HG02885 (cell line): ENCODE measurements at regions not wholly inside any gene's neighbourhood (a gene's known extent, or its start where the extent isn't known, plus 50 kb on each side); places are given as distances from the start of the nearest gene placed in this dataset.

Experiments used
- ATAC-seq: cut with Tn5 transposase; IDR thresholded peaks from one replicate; pipeline ENCODE4 v1.9.1; 2021; ENCODE audit warnings: mild to moderate bottlenecking; ENCODE audit not compliant: unreplicated experiment, poor library complexity

GRCh38 chr21:27126140-27126539, 159.3 kb upstream of the ADAMTS5 start:
- no peak for ATAC-seq

DNA sequence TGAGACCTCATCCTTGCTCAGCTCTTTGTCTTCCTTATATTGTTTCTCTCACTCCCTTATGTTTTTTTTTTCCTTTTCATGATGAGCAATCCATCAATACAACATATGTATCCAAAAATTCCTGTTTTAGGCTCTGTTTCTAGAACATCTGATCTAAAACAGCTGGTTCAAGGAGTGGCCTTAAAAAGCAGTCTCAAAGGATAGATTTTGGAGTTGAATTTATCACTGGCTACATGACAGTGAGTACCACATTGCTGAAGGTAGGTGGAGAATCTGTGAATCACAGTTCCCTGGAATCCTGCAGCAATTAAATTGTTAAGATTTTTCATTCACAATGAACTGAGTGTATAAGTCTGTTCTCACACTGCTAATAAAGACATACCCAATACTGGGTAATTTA, 155.8 kb upstream of the ADAMTS5 start:
- no peak for ATAC-seq

GRCh38 chr21:27114111-27114510, 147.2 kb upstream of the ADAMTS5 start:
- ATAC-seq = no peak

DNA sequence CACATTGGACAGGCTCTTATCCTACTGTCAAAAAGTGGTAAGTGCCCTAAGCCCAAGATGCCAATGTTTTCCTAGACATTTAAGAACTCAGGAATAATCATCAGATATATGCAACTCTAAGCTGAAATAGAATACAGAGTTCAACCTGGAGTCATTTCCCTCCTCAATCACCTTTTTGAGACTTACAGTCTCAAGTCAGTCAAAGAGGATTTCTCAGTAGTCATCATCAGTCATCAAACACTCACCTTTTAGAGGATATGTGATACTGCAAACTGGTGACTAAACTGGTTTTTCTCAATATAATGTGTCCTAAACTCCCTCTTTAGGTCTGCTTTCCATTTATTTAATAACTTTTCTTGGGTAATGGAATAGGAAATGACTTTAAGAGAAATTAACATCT, 145.3 kb upstream of the ADAMTS5 start:
- ATAC-seq = no peak

GRCh38 chr21:27110956-27111355, 144.1 kb upstream of the ADAMTS5 start:
- no peak for ATAC-seq

DNA sequence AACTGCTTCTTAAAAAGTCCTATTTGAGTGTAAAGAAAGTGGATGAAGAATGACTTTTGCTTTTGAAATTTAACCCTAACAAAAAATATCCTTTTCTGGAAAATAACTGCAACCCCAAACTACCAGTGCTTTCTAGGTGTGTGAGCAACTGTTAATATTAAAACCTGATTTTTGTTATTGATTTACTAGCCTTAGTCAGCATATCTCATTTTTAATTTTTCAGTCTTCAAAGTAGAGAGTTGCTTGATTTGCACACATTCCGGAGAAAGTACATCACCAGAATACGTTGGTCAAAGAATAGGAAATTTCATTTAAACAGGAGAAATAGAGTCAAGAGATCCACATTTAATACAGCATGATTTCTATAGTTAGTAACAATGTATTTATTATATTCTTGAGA, 141.8 kb upstream of the ADAMTS5 start:
- no peak for ATAC-seq

GRCh38 chr21:27108228-27108627, 141.3 kb upstream of the ADAMTS5 start:
- no peak for ATAC-seq

DNA sequence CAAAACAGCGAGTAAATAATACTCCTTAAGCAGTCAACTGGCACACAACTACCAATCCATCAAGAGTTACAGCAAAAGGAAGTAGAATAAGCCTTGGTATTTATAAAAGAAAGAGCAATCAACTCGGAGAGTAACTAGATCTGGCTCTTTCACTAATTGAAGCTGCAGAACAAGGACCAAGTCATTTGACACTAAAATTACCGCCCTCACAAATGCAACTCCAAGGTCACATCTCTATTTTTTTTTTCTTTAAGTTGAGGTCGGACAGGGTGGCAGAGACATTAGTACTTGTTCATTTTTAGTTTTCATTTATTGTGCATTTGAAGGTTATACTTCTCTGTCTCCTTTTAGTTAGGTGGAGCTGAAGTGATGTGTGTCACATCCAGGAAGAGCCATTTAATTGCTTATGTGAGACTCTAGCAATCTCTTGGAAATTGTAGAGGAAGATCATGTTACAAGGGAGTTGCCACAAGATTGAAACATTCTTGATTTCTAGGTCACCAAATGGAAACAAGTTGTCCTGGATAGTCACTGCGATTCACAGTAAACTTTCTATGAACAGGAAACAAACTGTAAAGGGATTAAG, 138.1 kb upstream of the ADAMTS5 start:
- ATAC-seq = no peak

GRCh38 chr21:27103768-27104167, 136.9 kb upstream of the ADAMTS5 start:
- no peak for ATAC-seq

- no peak for ATAC-seq
Measured at GRCh38 chr21:27101523-27101922, 134.6 kb upstream of the ADAMTS5 start.

- ATAC-seq = no peak
Measured at GRCh38 chr21:27094184-27094948, 127.5 kb upstream of the ADAMTS5 start.

DNA sequence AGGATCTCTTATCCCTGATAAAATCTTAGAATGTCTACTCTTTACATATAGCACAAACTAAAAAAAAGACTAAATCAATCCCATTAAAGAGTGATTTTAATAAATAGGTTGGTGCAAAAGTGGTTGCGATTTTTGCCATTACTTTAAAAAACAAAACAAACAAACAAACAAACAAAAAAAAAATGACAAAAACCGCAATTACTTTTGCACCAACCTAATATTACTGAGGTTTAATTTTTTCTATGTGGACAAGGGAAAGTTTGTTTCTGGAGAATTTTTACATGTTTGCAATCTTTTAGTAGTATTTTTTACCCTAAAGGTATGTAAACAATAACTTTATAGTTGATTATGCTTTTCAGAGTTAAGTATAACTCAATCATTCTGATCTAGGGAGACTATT, 119.7 kb upstream of the ADAMTS5 start:
- no peak for ATAC-seq

DNA sequence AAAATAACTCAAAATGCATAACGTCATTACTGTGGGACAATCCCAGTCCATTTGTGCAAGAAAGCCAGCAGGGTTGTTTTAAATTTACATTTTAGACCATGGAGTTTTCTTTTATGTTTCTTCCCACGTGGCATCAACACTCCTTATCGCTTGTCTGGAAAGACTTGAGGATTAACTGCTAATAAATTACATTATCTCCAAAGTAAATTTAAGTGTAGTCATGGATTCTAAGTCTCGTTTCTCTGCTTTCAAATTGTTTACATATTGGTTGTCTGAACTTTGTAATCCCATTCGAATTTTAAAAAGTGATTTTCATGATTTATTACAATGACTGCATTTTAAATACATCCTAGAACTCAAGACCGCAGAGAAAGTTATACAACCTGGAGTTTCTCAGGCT, 119.3 kb upstream of the ADAMTS5 start:
- ATAC-seq = no peak

GRCh38 chr21:27085387-27085786, 118.5 kb upstream of the ADAMTS5 start:
- no peak for ATAC-seq

- ATAC-seq = no peak
Measured at GRCh38 chr21:27083144-27083543, 116.3 kb upstream of the ADAMTS5 start.

DNA sequence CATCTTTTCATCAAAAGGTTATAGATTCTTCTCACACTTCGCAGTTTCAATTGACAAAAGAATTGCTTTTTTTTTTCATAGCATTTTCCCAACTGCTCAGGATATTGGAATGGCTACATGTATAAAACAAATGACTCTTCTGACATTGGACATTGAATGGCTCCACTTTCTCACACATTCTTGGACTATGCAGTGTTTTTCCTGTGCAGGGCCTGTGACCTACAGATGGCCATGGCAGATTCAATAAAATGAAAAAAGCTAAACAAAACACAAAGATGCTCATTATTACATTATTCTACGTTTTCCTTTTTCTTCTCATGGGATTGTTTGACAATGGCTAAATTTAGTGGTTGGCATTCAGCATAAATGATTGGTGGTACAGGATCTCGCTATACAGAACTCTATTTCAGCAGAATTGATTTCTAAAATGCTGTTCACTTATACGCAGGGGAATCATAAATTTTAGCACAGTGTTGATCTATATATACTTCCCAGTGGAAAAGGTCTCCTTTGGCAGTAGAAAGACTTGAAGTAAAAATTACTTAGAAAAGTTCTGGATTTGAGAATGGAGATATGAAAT, 115.6 kb upstream of the ADAMTS5 start:
- ATAC-seq = no peak

- no peak for ATAC-seq
Measured at GRCh38 chr21:27079636-27080240, 112.8 kb upstream of the ADAMTS5 start.

DNA sequence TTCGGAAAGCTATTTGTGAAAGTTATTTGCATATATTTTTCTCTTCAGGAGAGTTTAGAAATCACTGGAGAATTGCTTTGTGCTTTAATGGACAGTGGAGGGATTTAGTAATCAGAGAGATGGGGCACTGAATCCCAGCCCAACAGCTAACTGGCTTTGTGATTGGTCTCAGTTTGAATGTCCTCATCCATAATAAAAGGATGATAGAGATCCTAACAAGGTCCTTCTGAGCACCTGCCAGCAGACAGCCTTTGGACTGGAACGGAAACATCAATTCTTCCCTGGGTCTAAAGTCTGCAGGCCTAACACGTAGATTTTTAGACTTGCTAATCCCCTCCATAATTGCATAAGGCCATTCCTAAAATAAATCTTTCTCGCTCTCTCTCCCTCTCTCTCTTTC, 112.0 kb upstream of the ADAMTS5 start:
- no peak for ATAC-seq

- no peak for ATAC-seq
Measured at GRCh38 chr21:27077501-27077900, 110.6 kb upstream of the ADAMTS5 start.

DNA sequence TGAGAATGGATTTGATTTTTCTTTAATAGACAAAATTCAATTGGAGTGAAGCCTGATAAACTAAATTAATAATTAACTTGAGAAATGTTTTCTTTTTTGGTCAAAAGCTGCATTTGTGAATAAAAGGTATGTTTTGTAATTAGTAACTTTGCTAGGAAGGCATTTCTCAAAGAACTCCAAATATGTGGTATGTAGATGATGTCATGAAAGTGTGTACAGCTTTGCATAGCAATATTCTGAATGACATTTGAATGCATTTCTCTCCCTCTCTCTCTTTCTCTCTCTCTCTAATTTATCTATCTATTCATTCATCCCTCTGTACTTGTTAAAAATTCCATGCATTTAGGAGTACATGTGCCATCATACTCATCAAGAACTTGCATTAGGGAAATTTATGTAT, 109.1 kb upstream of the ADAMTS5 start:
- no peak for ATAC-seq

GRCh38 chr21:27070861-27071670, 104.2 kb upstream of the ADAMTS5 start:
- ATAC-seq = no peak
